IPS DF 6.9 (cell line): ENCODE measurements at regions not wholly inside any gene's neighbourhood (a gene's known extent, or its start where the extent isn't known, plus 50 kb on each side); places are given as distances from the start of the nearest gene placed in this dataset.
A peak's percentile ranks its signal among the peaks of the same experiment; 100 is the strongest.

Experiments used
- DNase-seq: peaks from one replicate; pipeline ENCODE4 v3.0.0-alpha.2; 2013; ENCODE audit warnings: low read depth, low spot score
- H3K27ac ChIP-seq: one replicate; pipeline ENCODE4 v1.5.1; 2013; ENCODE audit warnings: low read length, control low read depth
- H3K27me3 ChIP-seq: 2 replicates; pipeline ENCODE4 v1.6.1; 2013; ENCODE audit warnings: mild to moderate bottlenecking, low read length; ENCODE audit not compliant: control insufficient read depth, insufficient read depth
- H3K36me3 ChIP-seq: 2 replicates; pipeline ENCODE4 v1.6.1; 2013; ENCODE audit warnings: low read length; ENCODE audit not compliant: control insufficient read depth, insufficient read depth
- H3K4me1 ChIP-seq: 2 replicates; pipeline ENCODE4 v1.6.1; 2013; ENCODE audit warnings: low read length; ENCODE audit not compliant: control insufficient read depth, insufficient read depth
- H3K4me3 ChIP-seq: 2 replicates; pipeline ENCODE4 v1.5.1; 2013; ENCODE audit warnings: mild to moderate bottlenecking, low read length
- H3K9me3 ChIP-seq: 2 replicates; pipeline ENCODE4 v1.6.1; 2013; ENCODE audit warnings: low read length, inconsistent platforms; ENCODE audit not compliant: control insufficient read depth, insufficient read depth
- WGBS: extraction: QIAGEN DNeasy Blood & Tissue Kit; methylation state at CpG from one replicate; pipeline ENCODE4 v1.1.7; 2013; ENCODE audit warnings: mixed read lengths, missing lambda C conversion rate; ENCODE audit not compliant: insufficient read length, insufficient coverage; 5-methylcytosine and 5-hydroxymethylcytosine counted together

GRCh38 chr4:41326776-41327175 lies 70.0 kb downstream of the UCHL1 start:
- Histone ChIP-seq H3K9me3 (no peaks in the 10 kb centered on the region), H3K4me3 (no peak overlapping the region), H3K36me3 (no peaks in the 10 kb centered on the region), H3K27ac (no peak overlapping the region), H3K4me1 (peaks cover 2% of the 10 kb centered on the region; the same call in 1 of the 2 replicates), H3K27me3 (no peaks in the 10 kb centered on the region)
- no peak for DNase-seq
- no CpG with 5 or more reads among the region's 1 CpG for WGBS

- no CpG with 5 or more reads among the region's 6 CpGs for WGBS
- Histone ChIP-seq H3K4me1 (peaks cover 2% of the 10 kb centered on the region; the same call in 1 of the 2 replicates), H3K36me3 (no peaks in the 10 kb centered on the region), H3K27me3 (no peaks in the 10 kb centered on the region), H3K9me3 (no peaks in the 10 kb centered on the region), H3K4me3 (no peak overlapping the region), H3K27ac (no peak overlapping the region)
- DNase-seq: peak; percentile 43
These were observed 71.0 kb downstream of the UCHL1 start for GRCh38 chr4:41327770-41328169.

- no CpG with 5 or more reads among the region's 4 CpGs for WGBS
- H3K9me3 ChIP-seq: no peaks in the 10 kb centered on the region
These were observed 72.6 kb downstream of the UCHL1 start for GRCh38 chr4:41329361-41329760.

GRCh38 chr4:41331224-41331623 lies 74.5 kb downstream of the UCHL1 start:
- H3K27ac ChIP-seq: no peak overlapping the region
- H3K9me3 ChIP-seq: no peaks in the 10 kb centered on the region
- H3K4me3 ChIP-seq: no peak overlapping the region
- no CpG with 5 or more reads among the region's 2 CpGs for WGBS
- H3K27me3 ChIP-seq: no peaks in the 10 kb centered on the region
- H3K36me3 ChIP-seq: no peaks in the 10 kb centered on the region
- peaks cover 2% of the 10 kb centered on the region; the same call in 1 of the 2 replicates for H3K4me1 ChIP-seq
- no peak for DNase-seq

More at GRCh38 chr4:41329361-41329760, 72.6 kb downstream of the UCHL1 start:
- no peak overlapping the region for H3K4me3 ChIP-seq
- peaks cover 2% of the 10 kb centered on the region; the same call in 1 of the 2 replicates for H3K4me1 ChIP-seq
- no peaks in the 10 kb centered on the region for H3K27me3 ChIP-seq
- H3K27ac ChIP-seq: no peak overlapping the region
- DNase-seq: no peak
- H3K36me3 ChIP-seq: no peaks in the 10 kb centered on the region

- WGBS: no CpG with 5 or more reads among the region's 3 CpGs
- Histone ChIP-seq H3K27me3 (no peaks in the 10 kb centered on the region), H3K4me1 (peaks cover 2% of the 10 kb centered on the region; the same call in 1 of the 2 replicates), H3K9me3 (no peaks in the 10 kb centered on the region), H3K4me3 (no peak overlapping the region), H3K27ac (no peak overlapping the region), H3K36me3 (no peaks in the 10 kb centered on the region)
- no peak for DNase-seq
These were observed 75.9 kb downstream of the UCHL1 start for GRCh38 chr4:41332510-41333054.

GRCh38 chr4:41334182-41334581 lies 77.5 kb downstream of the UCHL1 start:
- DNase-seq: no peak
- 100% methylated on average over 1 of the region's 2 CpGs for WGBS

GRCh38 chr4:41339812-41340809 lies 83.4 kb downstream of the UCHL1 start:
- WGBS: no CpG with 5 or more reads among the region's 10 CpGs
- no peaks in the 10 kb centered on the region for H3K4me1 ChIP-seq
- no peaks in the 10 kb centered on the region for H3K27me3 ChIP-seq
- H3K36me3 ChIP-seq: no peaks in the 10 kb centered on the region
- DNase-seq: no peak
- H3K27ac ChIP-seq: no peak overlapping the region
- no peaks in the 10 kb centered on the region for H3K9me3 ChIP-seq
- H3K4me3 ChIP-seq: no peak overlapping the region

More at GRCh38 chr4:41334182-41334581, 77.5 kb downstream of the UCHL1 start:
- H3K36me3 ChIP-seq: no peaks in the 10 kb centered on the region
- H3K9me3 ChIP-seq: no peaks in the 10 kb centered on the region
- no peaks in the 10 kb centered on the region for H3K27me3 ChIP-seq
- no peak overlapping the region for H3K27ac ChIP-seq
- no peaks in the 10 kb centered on the region for H3K4me1 ChIP-seq
- no peak overlapping the region for H3K4me3 ChIP-seq

GRCh38 chr4:41346306-41347061 lies 89.8 kb downstream of the UCHL1 start:
- no peaks in the 10 kb centered on the region; the same call in 1 of the 2 replicates for H3K9me3 ChIP-seq
- WGBS: no CpG with 5 or more reads among the region's 3 CpGs
- H3K4me3 ChIP-seq: no peak overlapping the region

GRCh38 chr4:41349021-41349420 lies 92.3 kb downstream of the UCHL1 start:
- no peaks in the 10 kb centered on the region for H3K36me3 ChIP-seq
- no peaks in the 10 kb centered on the region; the same call in 1 of the 2 replicates for H3K9me3 ChIP-seq
- H3K4me3 ChIP-seq: no peak overlapping the region
- no peak overlapping the region for H3K27ac ChIP-seq
- H3K4me1 ChIP-seq: no peaks in the 10 kb centered on the region
- H3K27me3 ChIP-seq: no peaks in the 10 kb centered on the region
- DNase-seq: no peak

More at GRCh38 chr4:41346306-41347061, 89.8 kb downstream of the UCHL1 start:
- Histone ChIP-seq H3K4me1 (no peaks in the 10 kb centered on the region), H3K27ac (no peak overlapping the region), H3K36me3 (no peaks in the 10 kb centered on the region), H3K27me3 (no peaks in the 10 kb centered on the region)
- no peak for DNase-seq
